ENCODE measurements at regions not wholly inside any gene's neighbourhood (a gene's known extent, or its start where the extent isn't known, plus 50 kb on each side); places are given as distances from the start of the nearest gene placed in this dataset.

GRCh38 chr7:106165337-106165736 lies 53.2 kb upstream of the SYPL1 start:
- DNase-seq: no peak

GRCh38 chr7:106163257-106163656 lies 51.1 kb upstream of the SYPL1 start:
- DNase-seq: no peak

All from activated effector memory CD4-positive, alpha-beta T cell treated with Interleukin-2 at 50 U/mL for 16 hours (primary cell).